HFF-Myc (cell line): ENCODE measurements at regions not wholly inside any gene's neighbourhood (a gene's known extent, or its start where the extent isn't known, plus 50 kb on each side); places are given as distances from the start of the nearest gene placed in this dataset.
"Not testable (repeated sequence)": the region's sequence is repeated elsewhere in the genome, so short reads cannot be mapped to it uniquely, and the experiment has no call there.

Experiments
- DNase-seq: peaks from one replicate; pipeline ENCODE4 v3.0.0-alpha.2; 2011; ENCODE audit warnings: low read depth; ENCODE audit errors: extremely low read depth
- H3K4me3 ChIP-seq: replicated peaks from 2 replicates; pipeline ENCODE4 v1.5.1; 2011; ENCODE audit warnings: low read depth, mild to moderate bottlenecking, control low read depth, low read length
- CTCF ChIP-seq: IDR thresholded peaks from 2 replicates; pipeline ENCODE4 v1.5.1; 2012; ENCODE audit warnings: mild to moderate bottlenecking, low read depth, low read length, control low read depth; ENCODE audit errors: missing control alignments

- no peak for DNase-seq
- no peak for TF ChIP-seq CTCF
- no peak overlapping the region for H3K4me3 ChIP-seq
Measured at GRCh38 chr5:89173528-89173927, 290.5 kb upstream of the MEF2C start.

DNA sequence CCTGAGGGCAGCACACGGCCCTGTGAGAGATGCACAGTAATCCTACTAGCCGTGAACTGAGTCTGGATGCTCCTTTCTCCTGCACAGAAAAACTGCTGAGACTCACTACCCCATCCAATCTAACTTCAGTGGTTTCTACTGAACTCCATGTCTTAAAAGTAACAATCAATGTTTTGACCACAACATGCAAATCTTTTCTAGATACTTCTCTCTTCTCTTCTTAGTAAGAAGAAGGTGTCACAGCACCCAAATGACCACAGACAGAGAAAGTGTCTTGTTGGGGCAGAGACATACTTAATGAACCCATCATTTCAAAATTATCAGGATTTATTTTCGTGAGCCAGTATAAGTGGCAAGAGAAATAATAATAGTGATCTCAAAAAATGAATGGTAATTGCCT is 285.8 kb upstream of the MEF2C start:
- no peak overlapping the region for H3K4me3 ChIP-seq
- no peak for TF ChIP-seq CTCF
- no peak for DNase-seq

DNA sequence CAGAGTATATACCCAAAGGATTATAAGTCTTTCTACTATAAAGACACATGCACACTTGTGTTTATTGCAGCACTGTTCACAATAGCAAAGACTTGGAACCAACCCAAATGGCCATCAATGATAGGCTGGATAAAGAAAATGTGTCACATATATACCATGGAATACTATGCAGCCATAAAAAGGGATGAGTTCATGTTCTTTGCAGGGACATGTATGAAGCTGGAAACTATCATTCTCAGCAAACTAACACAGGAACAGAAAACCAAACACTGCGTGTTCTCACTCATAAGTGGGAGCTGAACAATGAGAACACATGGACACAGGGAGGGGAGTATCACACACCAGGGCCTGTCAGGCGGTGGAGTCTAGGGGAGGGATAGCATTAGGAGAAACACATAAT is 281.7 kb upstream of the MEF2C start:
- not testable (repeated sequence) for H3K4me3 ChIP-seq, DNase-seq

DNA sequence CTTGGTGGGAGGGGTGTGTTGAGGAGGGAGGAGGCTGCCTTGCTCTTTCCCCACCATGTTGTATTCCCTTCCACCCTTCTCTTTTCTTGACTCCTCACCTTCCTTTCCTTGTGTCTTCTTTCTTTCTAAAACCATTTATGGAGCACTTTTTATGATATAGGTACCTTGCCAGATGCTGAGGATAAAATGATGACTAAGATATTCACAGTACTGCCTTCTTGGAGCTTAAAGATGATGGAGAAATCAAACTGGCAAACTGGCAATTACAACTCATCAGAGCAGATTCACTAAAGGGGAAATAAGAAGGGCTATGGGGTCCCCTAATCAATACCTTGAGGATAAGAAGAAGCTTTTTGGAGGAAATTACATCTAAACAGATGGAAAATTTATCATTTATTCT is 273.2 kb upstream of the MEF2C start:
- no peak for DNase-seq
- no peak overlapping the region for H3K4me3 ChIP-seq
- TF ChIP-seq CTCF = no peak

GRCh38 chr5:89147031-89147430 is 264.0 kb upstream of the MEF2C start:
- DNase-seq = no peak
- no peak for TF ChIP-seq CTCF
- H3K4me3 ChIP-seq = no peak overlapping the region

DNA sequence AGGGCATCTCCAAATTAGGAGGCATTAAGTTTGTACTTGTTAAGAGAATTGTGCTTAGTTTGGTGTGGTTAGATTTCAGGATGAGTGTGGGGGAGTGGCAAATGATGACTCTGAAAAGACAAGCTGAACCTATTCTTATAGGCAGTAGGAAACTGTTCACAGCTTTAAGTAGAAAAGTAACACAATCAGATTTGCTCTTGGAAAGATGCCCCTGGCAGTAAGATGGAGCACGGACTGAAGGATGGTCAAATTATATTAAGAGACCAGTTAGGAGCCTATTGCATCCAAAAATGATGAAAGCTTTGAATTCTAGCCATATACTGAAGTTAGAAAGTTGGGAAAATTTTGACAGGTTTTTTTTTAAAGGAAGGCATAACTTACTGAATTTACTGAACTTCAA is 254.2 kb upstream of the MEF2C start:
- H3K4me3 ChIP-seq = no peak overlapping the region
- no peak for TF ChIP-seq CTCF
- no peak for DNase-seq

DNA sequence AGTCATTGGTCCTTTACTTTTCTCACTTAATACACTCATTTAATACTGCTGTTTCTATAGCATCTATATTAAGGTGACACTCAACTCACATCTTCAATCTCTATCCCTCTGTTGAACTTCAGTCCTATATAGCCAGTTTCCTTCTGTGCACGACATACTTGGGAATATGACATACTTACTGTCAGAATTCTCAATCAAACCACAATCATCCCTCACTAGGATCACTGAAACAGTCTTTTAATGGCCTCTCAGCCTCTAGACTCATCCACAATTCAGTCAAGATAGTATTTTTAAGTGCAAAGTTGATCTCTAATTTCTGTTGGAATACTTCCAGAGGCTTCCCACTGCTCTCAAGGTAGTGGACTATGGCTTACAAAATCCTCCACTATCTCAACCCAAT is 251.0 kb upstream of the MEF2C start:
- no peak for TF ChIP-seq CTCF
- no peak for DNase-seq

More for the DNA sequence above, 251.0 kb upstream of the MEF2C start:
- no peak overlapping the region for H3K4me3 ChIP-seq
